NB4 (cell line): ENCODE measurements at regions not wholly inside any gene's neighbourhood (a gene's known extent, or its start where the extent isn't known, plus 50 kb on each side); places are given as distances from the start of the nearest gene placed in this dataset.
"Not testable (repeated sequence)": the region's sequence is repeated elsewhere in the genome, so short reads cannot be mapped to it uniquely, and the experiment has no call there.

Source experiments
- DNase-seq: peaks from one replicate; pipeline ENCODE4 v3.0.0; 2010; ENCODE audit warnings: low read depth
- H3K4me3 ChIP-seq: one replicate; pipeline ENCODE4 v1.5.1; 2011; ENCODE audit warnings: mild to moderate bottlenecking, low read depth, low read length, moderate library complexity
- MYC ChIP-seq: IDR thresholded peaks from 2 replicates; pipeline ENCODE4 v1.6.1; 2011; ENCODE audit warnings: low read depth, low read length
- POLR2A ChIP-seq: IDR thresholded peaks from 2 replicates; pipeline ENCODE4 v1.6.1; 2011; ENCODE audit warnings: mild to moderate bottlenecking; ENCODE audit not compliant: insufficient read length; ENCODE audit errors: extremely low read depth
- TF ChIP-seq, protein P1 (sequence below): IDR thresholded peaks from one replicate; pipeline ENCODE4 v1.5.1; 2012; ENCODE audit warnings: low read depth, low read length
- TF ChIP-seq, protein P2 (sequence below): IDR thresholded peaks from 2 replicates; pipeline ENCODE4 v1.6.1; 2011; ENCODE audit warnings: low read depth, low read length

DNA sequence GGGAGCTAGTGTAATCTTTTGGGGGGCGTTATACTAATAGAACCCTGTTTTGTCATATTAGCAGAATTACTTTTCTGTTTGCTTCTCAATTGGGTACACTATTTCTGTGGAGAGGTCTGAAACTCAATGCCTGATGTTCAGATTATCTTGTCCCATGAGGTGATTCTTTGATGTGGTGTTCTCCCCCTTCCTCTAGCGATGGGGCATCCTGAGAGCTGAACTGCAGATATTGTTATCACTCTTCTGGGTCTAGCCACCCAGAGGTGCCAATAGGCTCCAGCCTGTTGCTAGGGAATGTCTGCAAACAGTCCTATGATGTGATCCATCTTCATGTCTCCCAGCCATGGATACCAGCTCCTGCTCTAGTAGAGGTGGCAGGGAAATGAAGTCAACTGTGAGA lies 233.1 kb upstream of the RASA1 start:
- no peak for TF ChIP-seq MYC
- TF ChIP-seq, protein P1, sequence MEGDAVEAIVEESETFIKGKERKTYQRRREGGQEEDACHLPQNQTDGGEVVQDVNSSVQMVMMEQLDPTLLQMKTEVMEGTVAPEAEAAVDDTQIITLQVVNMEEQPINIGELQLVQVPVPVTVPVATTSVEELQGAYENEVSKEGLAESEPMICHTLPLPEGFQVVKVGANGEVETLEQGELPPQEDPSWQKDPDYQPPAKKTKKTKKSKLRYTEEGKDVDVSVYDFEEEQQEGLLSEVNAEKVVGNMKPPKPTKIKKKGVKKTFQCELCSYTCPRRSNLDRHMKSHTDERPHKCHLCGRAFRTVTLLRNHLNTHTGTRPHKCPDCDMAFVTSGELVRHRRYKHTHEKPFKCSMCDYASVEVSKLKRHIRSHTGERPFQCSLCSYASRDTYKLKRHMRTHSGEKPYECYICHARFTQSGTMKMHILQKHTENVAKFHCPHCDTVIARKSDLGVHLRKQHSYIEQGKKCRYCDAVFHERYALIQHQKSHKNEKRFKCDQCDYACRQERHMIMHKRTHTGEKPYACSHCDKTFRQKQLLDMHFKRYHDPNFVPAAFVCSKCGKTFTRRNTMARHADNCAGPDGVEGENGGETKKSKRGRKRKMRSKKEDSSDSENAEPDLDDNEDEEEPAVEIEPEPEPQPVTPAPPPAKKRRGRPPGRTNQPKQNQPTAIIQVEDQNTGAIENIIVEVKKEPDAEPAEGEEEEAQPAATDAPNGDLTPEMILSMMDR: no peak
- TF ChIP-seq, protein P2, sequence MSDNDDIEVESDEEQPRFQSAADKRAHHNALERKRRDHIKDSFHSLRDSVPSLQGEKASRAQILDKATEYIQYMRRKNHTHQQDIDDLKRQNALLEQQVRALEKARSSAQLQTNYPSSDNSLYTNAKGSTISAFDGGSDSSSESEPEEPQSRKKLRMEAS: no peak
- no peak for DNase-seq

GRCh38 chr5:87042554-87042953 lies 225.1 kb upstream of the RASA1 start:
- no peak for DNase-seq
- H3K4me3 ChIP-seq: no peak overlapping the region
- TF ChIP-seq, protein P2: no peak
- TF ChIP-seq MYC (no peak), POLR2A (no peak)
- TF ChIP-seq, protein P1: no peak

More for the DNA sequence above, 233.1 kb upstream of the RASA1 start:
- no peak overlapping the region for H3K4me3 ChIP-seq

DNA sequence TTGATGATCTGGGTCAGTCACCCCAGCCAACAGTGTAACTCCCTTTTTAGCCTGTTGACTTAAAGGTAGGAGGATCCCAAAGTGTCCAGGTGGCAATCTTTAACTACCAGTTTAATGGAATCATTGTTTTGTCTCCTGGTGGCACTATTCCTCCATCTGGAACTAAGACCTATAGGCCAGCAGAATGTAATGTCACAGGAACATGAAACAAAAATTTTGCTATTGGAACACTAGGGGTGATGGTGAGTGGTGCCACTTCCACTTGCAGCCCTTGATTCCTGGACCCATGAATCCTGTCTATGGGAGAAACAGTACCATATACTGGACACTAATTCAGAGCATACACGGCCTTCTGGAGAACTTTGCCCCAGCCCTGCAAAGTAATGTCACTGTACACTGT lies 219.5 kb upstream of the RASA1 start:
- DNase-seq: peak; percentile 18
- TF ChIP-seq POLR2A (no peak), MYC (no peak)
- TF ChIP-seq, protein P2: no peak
- TF ChIP-seq, protein P1: no peak
- H3K4me3 ChIP-seq: no peak overlapping the region

- not testable (repeated sequence) for H3K4me3 ChIP-seq, DNase-seq
Observed at GRCh38 chr5:87049012-87049411, 218.7 kb upstream of the RASA1 start.

- DNase-seq: peak; percentile 3
- TF ChIP-seq, protein P2: no peak
- TF ChIP-seq MYC (no peak), POLR2A (no peak)
- TF ChIP-seq, protein P1: no peak
- H3K4me3 ChIP-seq: no peak overlapping the region
Observed at GRCh38 chr5:87051502-87052113, 216.1 kb upstream of the RASA1 start.

- no peak overlapping the region for H3K4me3 ChIP-seq
- no peak for DNase-seq
- TF ChIP-seq, protein P2: no peak
- TF ChIP-seq, protein P1: no peak
- TF ChIP-seq MYC: no peak
- TF ChIP-seq POLR2A: no peak
Observed at GRCh38 chr5:87053146-87053545, 214.5 kb upstream of the RASA1 start.
